ENCODE measurements at regions not wholly inside any gene's neighbourhood (a gene's known extent, or its start where the extent isn't known, plus 50 kb on each side); places are given as distances from the start of the nearest gene placed in this dataset.

DNA sequence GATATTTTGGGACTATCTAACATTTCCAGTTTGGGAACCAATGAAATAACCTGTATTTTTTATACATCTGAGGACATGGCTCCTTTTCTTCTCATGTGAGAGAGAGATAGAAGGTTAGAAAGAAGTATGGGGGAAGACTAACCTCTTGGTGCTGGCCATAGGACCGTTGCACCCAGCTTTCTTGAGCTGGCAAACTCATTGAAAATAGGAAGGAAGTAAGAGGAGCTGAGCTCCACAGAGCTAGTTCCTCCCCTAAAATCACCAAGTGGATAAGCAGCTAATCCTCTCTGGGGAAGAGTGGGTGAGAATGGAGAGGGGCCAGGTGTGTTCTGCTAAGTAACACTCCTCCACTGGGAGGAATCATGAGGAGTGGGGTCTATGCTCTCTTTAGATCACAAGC is 387.4 kb upstream of the CADM1 start:
- in situ Hi-C loops (cut with HindIII; ENCODE audit: extremely low pct_ligation_motif_present, low pct_unique_long_range_greater_than_20kb) (no loop called here), intact Hi-C loops (cut with micrococcal nuclease; ENCODE audit: unreplicated experiment) (no loop called here)
- WGBS (ENCODE audit: low lambda C conversion rate) = 0% methylated on average over 1 of the region's 1 CpG
- BruUV-seq (replicated peaks) = no TSS peak
- no peak overlapping the region for H3K4me3 ChIP-seq (replicated peaks in 1 of 3; ENCODE audit: insufficient read depth in 1 of 3, low read depth in 2 of 3, low read length in 3 of 3)
- no peak for FAIRE-seq
- ChIA-PET CTCF (ENCODE audit: low intra/inter-chr PET ratio, low total read pairs) (no interaction called here), POLR2A (no interaction called here)
- no peaks in the 10 kb centered on the region for H3K4me1 ChIP-seq (ENCODE audit: insufficient read depth, low read length)
- no peaks in the 10 kb centered on the region for H3K9me3 ChIP-seq (ENCODE audit: low read length)
- no peak overlapping the region for H2AFZ ChIP-seq (ENCODE audit: low read length)
- H3K27me3 ChIP-seq (ENCODE audit: control insufficient read depth in 1 of 2, insufficient read depth in 2 of 2, low read length in 2 of 2) = peaks cover 0 to 14% of the 10 kb centered on the region in 2 experiments; a peak in 3 of 5 replicates
- H3K4me2 ChIP-seq (ENCODE audit: low read depth, low read length) = no peak overlapping the region
- no peak for ATAC-seq
- no peaks in the 10 kb centered on the region for H3K36me3 ChIP-seq (replicated peaks in 1 of 2; ENCODE audit: control insufficient read depth in 1 of 2, insufficient read depth in 2 of 2, low read length in 2 of 2)
- no peaks in the 10 kb centered on the region for H4K20me1 ChIP-seq (ENCODE audit: insufficient read depth, low read length)
- no peak overlapping the region for H3K27ac ChIP-seq (ENCODE audit: extremely low read length, insufficient read depth, low read length)
- no peaks in the 10 kb centered on the region for H3K79me2 ChIP-seq (ENCODE audit: insufficient read depth, low read length)
- no peak for DNase-seq (ENCODE audit: low spot score)
- no peak overlapping the region for H3K9ac ChIP-seq (ENCODE audit: insufficient read depth, low read depth, low read length)
- TF ChIP-seq, protein P1, sequence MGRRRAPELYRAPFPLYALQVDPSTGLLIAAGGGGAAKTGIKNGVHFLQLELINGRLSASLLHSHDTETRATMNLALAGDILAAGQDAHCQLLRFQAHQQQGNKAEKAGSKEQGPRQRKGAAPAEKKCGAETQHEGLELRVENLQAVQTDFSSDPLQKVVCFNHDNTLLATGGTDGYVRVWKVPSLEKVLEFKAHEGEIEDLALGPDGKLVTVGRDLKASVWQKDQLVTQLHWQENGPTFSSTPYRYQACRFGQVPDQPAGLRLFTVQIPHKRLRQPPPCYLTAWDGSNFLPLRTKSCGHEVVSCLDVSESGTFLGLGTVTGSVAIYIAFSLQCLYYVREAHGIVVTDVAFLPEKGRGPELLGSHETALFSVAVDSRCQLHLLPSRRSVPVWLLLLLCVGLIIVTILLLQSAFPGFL (CRISPR knock-in tag; IDR thresholded peaks at IDR 0.05) = no peak
- TF ChIP-seq ZNF276 (CRISPR knock-in tag; IDR thresholded peaks at IDR 0.05; ENCODE audit: low read depth) (no peak), MYNN (CRISPR knock-in tag; IDR thresholded peaks at IDR 0.05; ENCODE audit: low read depth) (no peak), ZNF510 (CRISPR knock-in tag; IDR thresholded peaks at IDR 0.05; ENCODE audit: low read depth) (no peak), ZNF251 (CRISPR knock-in tag; IDR thresholded peaks at IDR 0.05) (no peak), ZNF335 (CRISPR knock-in tag; IDR thresholded peaks at IDR 0.05) (no peak), ZNF318 (CRISPR knock-in tag; IDR thresholded peaks at IDR 0.05) (no peak), MLLT10 (CRISPR knock-in tag; IDR thresholded peaks at IDR 0.05) (no peak), ZNF775 (CRISPR knock-in tag; IDR thresholded peaks at IDR 0.05; ENCODE audit: borderline replicate concordance) (no peak), CSRNP2 (CRISPR knock-in tag; conservative IDR thresholded peaks at IDR 0.05; ENCODE audit: low read depth) (no peak), ZEB1 (IDR thresholded peaks at IDR 0.05; ENCODE audit: insufficient replicate concordance, low read depth) (no peak), NFKBIZ (CRISPR knock-in tag; IDR thresholded peaks at IDR 0.05) (no peak)

Measured in HepG2 (cell line).